ENCODE measurements at regions not wholly inside any gene's neighbourhood (a gene's known extent, or its start where the extent isn't known, plus 50 kb on each side); places are given as distances from the start of the nearest gene placed in this dataset.

DNA sequence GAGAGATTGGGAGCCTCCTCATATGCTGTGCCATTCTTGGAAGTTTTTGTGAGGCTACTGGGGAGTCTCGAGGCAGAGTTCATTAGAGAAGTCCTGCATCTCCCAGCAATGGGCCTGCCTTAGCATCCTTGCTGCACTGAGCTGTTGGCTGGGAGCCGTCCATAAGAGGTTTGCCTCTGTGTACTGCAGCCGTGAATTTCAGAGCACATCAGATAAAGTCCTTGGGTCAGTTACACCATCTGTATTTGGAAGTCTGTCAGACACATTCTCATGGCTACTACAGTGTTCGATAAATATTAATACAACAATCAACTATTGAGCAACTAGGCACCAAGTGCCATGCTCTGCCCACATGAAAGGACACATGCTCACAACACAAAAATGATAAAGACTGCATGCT lies 100.5 kb upstream of the SEC61G start:
- ChIA-PET POLR2A (ENCODE audit: low non-redundant PET) (no interaction called here), CTCF (no interaction called here)
- Histone ChIP-seq H3K9me3 (ENCODE audit: low read depth, low read length, poor library complexity, severe bottlenecking) (no peaks in the 10 kb centered on the region), H3K4me1 (ENCODE audit: insufficient read depth, low read length, poor library complexity, severe bottlenecking) (no peaks in the 10 kb centered on the region), H3K27me3 (replicated peaks; ENCODE audit: insufficient read depth, low read depth, low read length, poor library complexity) (no peaks in the 10 kb centered on the region), H3K4me3 (ENCODE audit: low read depth, low read length, poor library complexity, severe bottlenecking) (no peak overlapping the region), H3K36me3 (ENCODE audit: insufficient read depth, low read length, poor library complexity, severe bottlenecking) (no peaks in the 10 kb centered on the region), H3K27ac (ENCODE audit: low read depth, low read length, poor library complexity, severe bottlenecking) (no peak overlapping the region)
- intact Hi-C loops (cut with micrococcal nuclease; ENCODE audit: unreplicated experiment) = no loop called here
- DNase-seq (ENCODE audit: low spot score) = no peak
- TF ChIP-seq, protein P1, sequence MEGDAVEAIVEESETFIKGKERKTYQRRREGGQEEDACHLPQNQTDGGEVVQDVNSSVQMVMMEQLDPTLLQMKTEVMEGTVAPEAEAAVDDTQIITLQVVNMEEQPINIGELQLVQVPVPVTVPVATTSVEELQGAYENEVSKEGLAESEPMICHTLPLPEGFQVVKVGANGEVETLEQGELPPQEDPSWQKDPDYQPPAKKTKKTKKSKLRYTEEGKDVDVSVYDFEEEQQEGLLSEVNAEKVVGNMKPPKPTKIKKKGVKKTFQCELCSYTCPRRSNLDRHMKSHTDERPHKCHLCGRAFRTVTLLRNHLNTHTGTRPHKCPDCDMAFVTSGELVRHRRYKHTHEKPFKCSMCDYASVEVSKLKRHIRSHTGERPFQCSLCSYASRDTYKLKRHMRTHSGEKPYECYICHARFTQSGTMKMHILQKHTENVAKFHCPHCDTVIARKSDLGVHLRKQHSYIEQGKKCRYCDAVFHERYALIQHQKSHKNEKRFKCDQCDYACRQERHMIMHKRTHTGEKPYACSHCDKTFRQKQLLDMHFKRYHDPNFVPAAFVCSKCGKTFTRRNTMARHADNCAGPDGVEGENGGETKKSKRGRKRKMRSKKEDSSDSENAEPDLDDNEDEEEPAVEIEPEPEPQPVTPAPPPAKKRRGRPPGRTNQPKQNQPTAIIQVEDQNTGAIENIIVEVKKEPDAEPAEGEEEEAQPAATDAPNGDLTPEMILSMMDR (conservative IDR thresholded peaks at IDR 0.05; ENCODE audit: low read depth, low read length) = no peak
- no peak for TF ChIP-seq EZH2 (IDR thresholded peaks at IDR 0.05; ENCODE audit: borderline replicate concordance, low read depth, low read length, poor library complexity, severe bottlenecking)
- no TSS peak for BruUV-seq (replicated peaks)

DNA sequence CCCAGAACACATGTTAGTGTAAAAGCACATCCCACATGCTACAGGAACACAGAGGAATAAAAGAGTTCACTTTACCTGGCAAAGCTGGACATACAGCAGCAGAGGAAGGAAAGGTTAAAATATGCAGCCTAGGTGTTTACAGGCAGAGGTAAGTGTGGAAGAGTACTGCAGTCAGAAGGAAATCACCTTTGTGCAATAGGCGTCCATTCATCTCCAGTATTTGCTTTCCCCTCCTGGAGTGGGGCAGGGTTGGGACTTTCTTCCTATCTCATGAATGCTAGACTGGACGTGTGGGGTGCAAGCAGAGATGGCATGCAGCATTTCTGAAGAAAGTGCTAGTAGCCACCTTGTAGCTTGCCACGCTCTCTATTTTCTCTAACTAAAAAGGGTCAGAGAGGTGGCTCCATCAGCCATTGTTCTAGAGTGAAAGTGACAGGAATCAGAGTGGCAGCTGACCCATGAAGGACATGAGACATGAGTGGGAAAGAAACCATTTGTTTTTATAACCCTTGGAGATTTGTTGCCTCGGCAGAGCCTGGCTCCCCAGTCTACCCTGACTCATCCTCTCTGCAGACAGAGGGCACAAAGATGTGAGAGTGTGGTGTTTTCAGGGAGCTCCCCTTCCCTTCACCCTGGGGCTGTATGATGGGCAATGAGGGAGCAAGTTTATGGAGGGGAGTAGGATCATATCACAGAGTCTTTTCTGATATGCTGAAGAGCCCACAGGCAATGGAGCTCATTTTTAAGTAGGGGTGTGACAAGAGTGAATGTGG lies 101.2 kb upstream of the SEC61G start:
- H3K4me3 ChIP-seq (ENCODE audit: low read depth, low read length, poor library complexity, severe bottlenecking) = no peak overlapping the region
- no peaks in the 10 kb centered on the region for H3K27me3 ChIP-seq (replicated peaks; ENCODE audit: insufficient read depth, low read depth, low read length, poor library complexity)
- no TSS peak for BruUV-seq (replicated peaks)
- DNase-seq (ENCODE audit: low spot score) = no peak
- POLR2A ChIA-PET (ENCODE audit: low non-redundant PET) = no interaction called here
- H3K36me3 ChIP-seq (ENCODE audit: insufficient read depth, low read length, poor library complexity, severe bottlenecking) = no peaks in the 10 kb centered on the region
- H3K9me3 ChIP-seq (ENCODE audit: low read depth, low read length, poor library complexity, severe bottlenecking) = no peaks in the 10 kb centered on the region
- H3K27ac ChIP-seq (ENCODE audit: low read depth, low read length, poor library complexity, severe bottlenecking) = no peak overlapping the region
- intact Hi-C loops (cut with micrococcal nuclease; ENCODE audit: unreplicated experiment) = no loop called here
- no peaks in the 10 kb centered on the region for H3K4me1 ChIP-seq (ENCODE audit: insufficient read depth, low read length, poor library complexity, severe bottlenecking)
- CTCF ChIA-PET = no interaction called here
- TF ChIP-seq EZH2 (IDR thresholded peaks at IDR 0.05; ENCODE audit: borderline replicate concordance, low read depth, low read length, poor library complexity, severe bottlenecking) = no peak

DNA sequence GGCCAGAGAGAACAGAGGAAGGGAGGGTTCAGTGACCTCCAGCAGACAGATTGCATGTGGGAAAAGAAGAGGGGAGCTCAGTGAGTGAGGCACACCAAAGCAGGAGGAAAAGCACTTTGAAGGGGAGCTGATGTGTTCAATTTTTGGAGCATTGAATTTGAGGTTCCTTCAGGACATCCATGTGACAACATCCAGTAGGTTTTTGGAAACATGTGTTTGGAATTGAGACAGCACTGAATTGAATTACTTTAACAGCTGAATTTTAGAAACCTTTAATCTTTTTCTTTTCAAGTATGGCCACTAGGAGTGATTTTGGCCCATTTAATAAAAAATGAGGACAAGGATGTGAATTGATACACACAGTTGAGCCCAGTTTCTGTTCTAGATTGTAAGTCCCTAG lies 101.8 kb upstream of the SEC61G start:
- intact Hi-C loops (cut with micrococcal nuclease; ENCODE audit: unreplicated experiment) = no loop called here
- H3K27me3 ChIP-seq (replicated peaks; ENCODE audit: insufficient read depth, low read depth, low read length, poor library complexity) = no peaks in the 10 kb centered on the region
- H3K9me3 ChIP-seq (ENCODE audit: low read depth, low read length, poor library complexity, severe bottlenecking) = no peaks in the 10 kb centered on the region
- H3K4me3 ChIP-seq (ENCODE audit: low read depth, low read length, poor library complexity, severe bottlenecking) = no peak overlapping the region
- ChIA-PET CTCF (no interaction called here), POLR2A (ENCODE audit: low non-redundant PET) (no interaction called here)
- TF ChIP-seq, protein P1 (conservative IDR thresholded peaks at IDR 0.05; ENCODE audit: low read depth, low read length) = no peak
- DNase-seq (ENCODE audit: low spot score) = no peak
- BruUV-seq (replicated peaks) = no TSS peak
- H3K4me1 ChIP-seq (ENCODE audit: insufficient read depth, low read length, poor library complexity, severe bottlenecking) = no peaks in the 10 kb centered on the region
- H3K36me3 ChIP-seq (ENCODE audit: insufficient read depth, low read length, poor library complexity, severe bottlenecking) = no peaks in the 10 kb centered on the region
- H3K27ac ChIP-seq (ENCODE audit: low read depth, low read length, poor library complexity, severe bottlenecking) = no peak overlapping the region

DNA sequence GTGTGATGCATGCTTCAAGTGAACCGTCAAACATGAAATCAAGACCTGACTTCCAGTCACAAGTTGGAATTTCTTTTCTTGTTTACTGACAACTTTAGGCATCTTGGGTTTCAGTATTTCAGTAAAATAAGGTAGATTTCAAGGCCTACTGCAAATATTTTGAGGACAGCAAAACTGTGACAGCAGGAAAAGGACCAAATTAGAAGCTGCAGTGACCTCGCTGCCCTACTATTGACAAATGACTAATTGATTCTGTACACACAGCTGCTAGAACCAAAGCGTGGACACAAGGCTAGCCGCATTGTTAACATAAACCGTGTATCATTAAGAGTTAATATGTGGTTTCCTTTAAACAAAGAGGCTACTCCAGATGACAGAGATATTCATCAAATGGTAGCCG lies 105.7 kb upstream of the SEC61G start:
- TF ChIP-seq EZH2 (IDR thresholded peaks at IDR 0.05; ENCODE audit: borderline replicate concordance, low read depth, low read length, poor library complexity, severe bottlenecking) = no peak
- TF ChIP-seq, protein P1 (conservative IDR thresholded peaks at IDR 0.05; ENCODE audit: low read depth, low read length) = no peak
- no peaks in the 10 kb centered on the region for H3K27me3 ChIP-seq (replicated peaks; ENCODE audit: insufficient read depth, low read depth, low read length, poor library complexity)
- POLR2A ChIA-PET (ENCODE audit: low non-redundant PET) = no interaction called here
- H3K36me3 ChIP-seq (ENCODE audit: insufficient read depth, low read length, poor library complexity, severe bottlenecking) = no peaks in the 10 kb centered on the region
- BruUV-seq (replicated peaks) = no TSS peak
- H3K4me1 ChIP-seq (ENCODE audit: insufficient read depth, low read length, poor library complexity, severe bottlenecking) = no peaks in the 10 kb centered on the region
- no peaks in the 10 kb centered on the region for H3K9me3 ChIP-seq (ENCODE audit: low read depth, low read length, poor library complexity, severe bottlenecking)
- no peak for DNase-seq (ENCODE audit: low spot score)
- H3K27ac ChIP-seq (ENCODE audit: low read depth, low read length, poor library complexity, severe bottlenecking) = no peak overlapping the region
- intact Hi-C loops (cut with micrococcal nuclease; ENCODE audit: unreplicated experiment) = no loop called here
- H3K4me3 ChIP-seq (ENCODE audit: low read depth, low read length, poor library complexity, severe bottlenecking) = no peak overlapping the region
- CTCF ChIA-PET = no interaction called here

All from A673 (cell line).